ENCODE measurements at regions not wholly inside any gene's neighbourhood (a gene's known extent, or its start where the extent isn't known, plus 50 kb on each side); places are given as distances from the start of the nearest gene placed in this dataset.

DNA sequence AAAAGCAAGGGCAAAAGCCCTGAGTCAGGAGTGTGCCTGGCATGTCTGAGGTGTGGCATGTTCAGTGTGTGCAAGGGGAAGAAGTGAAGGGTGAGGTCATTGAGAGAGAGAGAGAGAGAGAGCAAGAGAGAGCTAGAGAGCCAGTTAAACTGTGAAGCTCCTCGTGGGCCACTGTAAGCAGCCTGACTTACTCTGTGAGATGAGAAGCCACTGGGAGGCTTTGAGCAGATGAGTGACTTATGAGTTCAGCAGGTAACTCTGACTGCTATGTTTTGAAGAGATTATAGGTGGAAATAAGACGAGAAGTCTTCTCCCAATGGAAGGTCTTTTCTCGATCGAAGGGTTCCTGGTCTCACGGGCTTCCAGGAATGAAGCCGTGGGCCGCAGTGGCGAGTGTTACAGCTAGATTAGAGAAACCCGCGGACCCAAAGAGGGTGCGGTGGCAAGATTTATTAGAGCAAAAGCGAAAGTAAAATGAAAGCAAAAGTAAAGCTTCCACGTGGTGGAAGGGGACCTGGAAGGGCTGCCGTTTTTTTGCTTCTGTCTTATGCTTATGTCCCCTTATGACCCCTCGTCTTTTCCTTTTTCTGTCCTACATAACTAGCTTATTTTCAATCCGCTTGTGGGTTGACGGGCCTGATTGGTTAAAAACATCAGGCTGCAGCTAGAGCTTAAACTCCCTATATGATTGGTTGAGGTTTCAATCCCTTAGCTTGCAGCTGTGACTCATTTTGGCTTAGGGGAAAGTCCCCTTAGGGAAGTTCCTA lies 323.1 kb upstream of the FAM78B start:
- TF ChIP-seq POLR2A (IDR thresholded peaks at IDR 0.05), result no peak
- TF ChIP-seq, protein P1, sequence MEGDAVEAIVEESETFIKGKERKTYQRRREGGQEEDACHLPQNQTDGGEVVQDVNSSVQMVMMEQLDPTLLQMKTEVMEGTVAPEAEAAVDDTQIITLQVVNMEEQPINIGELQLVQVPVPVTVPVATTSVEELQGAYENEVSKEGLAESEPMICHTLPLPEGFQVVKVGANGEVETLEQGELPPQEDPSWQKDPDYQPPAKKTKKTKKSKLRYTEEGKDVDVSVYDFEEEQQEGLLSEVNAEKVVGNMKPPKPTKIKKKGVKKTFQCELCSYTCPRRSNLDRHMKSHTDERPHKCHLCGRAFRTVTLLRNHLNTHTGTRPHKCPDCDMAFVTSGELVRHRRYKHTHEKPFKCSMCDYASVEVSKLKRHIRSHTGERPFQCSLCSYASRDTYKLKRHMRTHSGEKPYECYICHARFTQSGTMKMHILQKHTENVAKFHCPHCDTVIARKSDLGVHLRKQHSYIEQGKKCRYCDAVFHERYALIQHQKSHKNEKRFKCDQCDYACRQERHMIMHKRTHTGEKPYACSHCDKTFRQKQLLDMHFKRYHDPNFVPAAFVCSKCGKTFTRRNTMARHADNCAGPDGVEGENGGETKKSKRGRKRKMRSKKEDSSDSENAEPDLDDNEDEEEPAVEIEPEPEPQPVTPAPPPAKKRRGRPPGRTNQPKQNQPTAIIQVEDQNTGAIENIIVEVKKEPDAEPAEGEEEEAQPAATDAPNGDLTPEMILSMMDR (IDR thresholded peaks at IDR 0.05 in 8 of 11, conservative IDR thresholded peaks at IDR 0.05 in 3 of 11), result no peak
